Nephron progenitor cell (in vitro differentiated cells): ENCODE measurements at regions not wholly inside any gene's neighbourhood (a gene's known extent, or its start where the extent isn't known, plus 50 kb on each side); places are given as distances from the start of the nearest gene placed in this dataset.
"Not testable (repeated sequence)": the region's sequence is repeated elsewhere in the genome, so short reads cannot be mapped to it uniquely, and the experiment has no call there.

Source experiments
- DNase-seq: peaks from one replicate; pipeline ENCODE4 v3.0.0; 2021
- H3K27ac Mint-ChIP-seq: 2 replicates; pipeline ENCODE4 v1.8.0; 2021; ENCODE audit warnings: mild to moderate bottlenecking, moderate library complexity, mixed read lengths
- H3K27me3 Mint-ChIP-seq: 2 replicates; pipeline ENCODE4 v1.8.0; 2021; ENCODE audit warnings: mild to moderate bottlenecking, low read depth, mixed read lengths; ENCODE audit not compliant: poor library complexity
- H3K36me3 Mint-ChIP-seq: 2 replicates; pipeline ENCODE4 v1.8.0; 2021; ENCODE audit warnings: low read depth, mixed read lengths
- H3K4me1 Mint-ChIP-seq: 2 replicates; pipeline ENCODE4 v1.8.0; 2021; ENCODE audit warnings: mixed read lengths
- H3K4me3 Mint-ChIP-seq: 2 replicates; pipeline ENCODE4 v1.8.0; 2021; ENCODE audit warnings: mild to moderate bottlenecking, moderate library complexity, mixed read lengths
- H3K9me3 Mint-ChIP-seq: 2 replicates; pipeline ENCODE4 v1.8.0; 2021; ENCODE audit warnings: mild to moderate bottlenecking, moderate library complexity, mixed read lengths
- CTCF ChIP-seq: fragments of 200-600 bp; sonication (generic); IDR thresholded peaks from 2 replicates; pipeline ENCODE4 v1.5.0; 2021; ENCODE audit warnings: antibody characterized with exemption

DNA sequence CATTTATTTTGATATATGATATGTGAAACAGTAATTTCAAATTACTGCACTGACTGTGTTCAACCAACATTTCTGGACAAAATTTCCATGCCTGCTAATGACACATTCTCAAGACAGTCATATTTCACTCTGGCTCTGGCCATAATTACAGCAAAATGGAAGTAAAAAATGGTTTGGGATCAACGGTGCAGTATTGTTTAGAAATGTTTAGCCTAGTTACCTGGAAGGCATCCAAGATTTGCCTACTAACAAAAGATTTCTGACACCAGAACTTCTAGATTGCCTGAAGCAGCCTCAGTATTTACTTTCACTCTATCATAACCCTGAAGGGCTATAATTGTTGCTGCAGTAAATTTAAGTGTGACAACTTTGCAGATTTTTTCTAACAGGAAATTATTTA, 416.3 kb downstream of the PCDH10 start:
- Mint-ChIP-seq H3K9me3 (no peaks in the 10 kb centered on the region), H3K27me3 (no peaks in the 10 kb centered on the region), H3K4me3 (no peak overlapping the region), H3K27ac (no peak overlapping the region), H3K4me1 (peaks cover 2% of the 10 kb centered on the region), H3K36me3 (no peaks in the 10 kb centered on the region)
- no peak for DNase-seq
- no peak for TF ChIP-seq CTCF

- Mint-ChIP-seq H3K4me3 (no peak overlapping the region), H3K27me3 (no peaks in the 10 kb centered on the region), H3K4me1 (peaks cover 16% of the 10 kb centered on the region), H3K27ac (no peak overlapping the region), H3K9me3 (no peaks in the 10 kb centered on the region), H3K36me3 (no peaks in the 10 kb centered on the region)
- peak; percentile 26 for DNase-seq
- TF ChIP-seq CTCF = no peak
These were observed 410.9 kb downstream of the PCDH10 start for GRCh38 chr4:133559987-133560386.

DNA sequence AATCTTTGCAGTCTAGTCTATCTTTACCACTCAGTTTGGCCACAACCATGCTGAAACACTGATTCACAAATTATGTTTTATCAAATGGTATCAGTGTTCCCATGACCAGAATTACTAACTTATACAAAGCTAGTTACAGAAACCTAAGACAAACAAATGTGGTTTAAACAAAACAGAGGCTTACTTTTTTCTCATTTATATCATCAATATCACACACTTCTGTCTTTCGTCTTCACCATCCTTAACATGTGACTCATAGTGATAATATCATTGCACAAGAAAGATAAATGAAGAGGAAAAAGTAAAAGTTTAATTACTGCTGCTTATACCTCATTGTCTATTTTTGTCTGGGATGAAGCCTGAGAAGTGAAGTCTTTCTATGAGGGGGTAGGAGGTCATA, 406.6 kb downstream of the PCDH10 start:
- H3K27me3 Mint-ChIP-seq = no peaks in the 10 kb centered on the region
- no peaks in the 10 kb centered on the region for H3K9me3 Mint-ChIP-seq
- TF ChIP-seq CTCF = no peak
- no peak overlapping the region for H3K4me3 Mint-ChIP-seq
- H3K27ac Mint-ChIP-seq = no peak overlapping the region
- H3K4me1 Mint-ChIP-seq = peaks cover 16% of the 10 kb centered on the region
- DNase-seq = no peak
- H3K36me3 Mint-ChIP-seq = no peaks in the 10 kb centered on the region

DNA sequence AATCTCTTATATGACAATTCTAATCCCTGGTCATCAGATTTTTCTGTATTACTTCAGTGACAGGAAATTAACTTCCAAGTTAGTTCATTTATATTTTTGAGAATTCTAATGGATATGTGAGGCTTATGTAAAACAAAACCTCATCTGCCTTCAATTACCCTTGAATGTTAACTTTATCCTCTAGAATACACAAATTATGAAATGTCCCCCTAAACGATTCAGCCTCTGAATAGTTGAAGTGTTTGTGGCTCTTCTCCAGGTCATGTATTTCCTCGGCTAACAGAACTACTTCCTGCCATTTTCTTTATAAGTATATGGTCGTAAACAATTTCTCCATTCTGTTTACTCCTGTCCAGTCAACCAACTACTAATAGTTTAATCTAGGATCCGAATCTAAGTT, 401.3 kb downstream of the PCDH10 start:
- Mint-ChIP-seq H3K27me3 (no peaks in the 10 kb centered on the region), H3K36me3 (no peaks in the 10 kb centered on the region), H3K9me3 (no peaks in the 10 kb centered on the region), H3K4me1 (no peaks in the 10 kb centered on the region), H3K27ac (no peak overlapping the region), H3K4me3 (no peak overlapping the region)
- no peak for TF ChIP-seq CTCF
- no peak for DNase-seq

- H3K27ac Mint-ChIP-seq = no peak overlapping the region
- no peak for DNase-seq
- no peaks in the 10 kb centered on the region for H3K9me3 Mint-ChIP-seq
- H3K4me3 Mint-ChIP-seq = no peak overlapping the region
- no peaks in the 10 kb centered on the region for H3K27me3 Mint-ChIP-seq
- no peaks in the 10 kb centered on the region for H3K4me1 Mint-ChIP-seq
- no peaks in the 10 kb centered on the region for H3K36me3 Mint-ChIP-seq
- no peak for TF ChIP-seq CTCF
These were observed 395.0 kb downstream of the PCDH10 start for GRCh38 chr4:133544097-133544496.

DNA sequence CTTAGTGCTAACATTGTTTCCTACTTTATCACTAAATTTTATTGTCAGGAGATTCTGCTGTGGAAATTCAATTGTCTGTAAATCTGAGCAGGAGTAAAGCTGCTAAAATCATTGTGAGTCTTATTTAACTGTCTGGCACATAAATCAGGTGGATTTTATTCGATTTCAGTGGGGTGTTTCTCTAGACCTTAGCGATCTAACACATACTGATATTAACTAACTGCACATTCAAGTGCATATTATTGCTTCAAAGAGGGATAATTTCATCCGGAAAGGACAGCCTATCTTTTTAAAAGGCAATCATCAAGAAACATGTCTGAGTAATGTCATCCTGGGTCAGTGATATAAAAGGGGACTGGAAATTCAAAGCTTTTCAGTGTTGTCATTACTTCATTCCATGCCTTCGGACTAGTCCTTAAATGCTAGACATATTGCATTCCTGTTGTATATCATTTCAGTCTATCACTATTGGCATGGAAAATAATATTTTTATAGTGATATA, 388.7 kb downstream of the PCDH10 start:
- H3K4me1 Mint-ChIP-seq = no peaks in the 10 kb centered on the region
- no peak overlapping the region for H3K27ac Mint-ChIP-seq
- H3K27me3 Mint-ChIP-seq = peaks cover 2% of the 10 kb centered on the region
- TF ChIP-seq CTCF = no peak
- H3K9me3 Mint-ChIP-seq = no peaks in the 10 kb centered on the region
- no peaks in the 10 kb centered on the region for H3K36me3 Mint-ChIP-seq
- no peak for DNase-seq
- no peak overlapping the region for H3K4me3 Mint-ChIP-seq

DNA sequence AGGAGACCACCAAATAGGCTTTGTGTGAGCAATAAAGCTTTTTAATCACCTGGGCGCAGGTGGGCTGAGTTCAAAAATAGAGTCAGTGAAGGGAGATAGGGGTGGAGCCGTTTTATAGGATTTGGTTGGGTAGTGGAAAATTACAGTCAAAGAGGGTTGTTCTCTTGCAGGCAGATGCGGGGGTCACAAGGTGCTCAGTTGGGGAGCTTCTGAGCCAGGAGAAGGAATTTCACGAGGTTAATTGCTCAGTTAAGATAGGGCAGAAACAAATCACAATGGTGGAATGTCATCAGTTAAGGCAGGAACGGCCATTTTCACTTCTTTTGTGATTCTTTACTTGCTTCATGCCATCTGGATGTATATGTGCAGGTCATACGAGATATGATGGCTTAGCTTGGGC, 385.1 kb downstream of the PCDH10 start:
- not testable (repeated sequence) for H3K4me3 Mint-ChIP-seq, H3K27ac Mint-ChIP-seq, H3K9me3 Mint-ChIP-seq, H3K36me3 Mint-ChIP-seq, H3K27me3 Mint-ChIP-seq, DNase-seq, H3K4me1 Mint-ChIP-seq
